Gastrocnemius medialis (tissue), 4 donors: ENCODE measurements at regions not wholly inside any gene's neighbourhood (a gene's known extent, or its start where the extent isn't known, plus 50 kb on each side); places are given as distances from the start of the nearest gene placed in this dataset.

Source experiments
- POLR2A ChIP-seq, 2 donors: fragments of 450-650 bp; IDR thresholded peaks; one replicate each; pipeline ENCODE4 v1.6.1; 2017; ENCODE audit warnings: antibody characterized with exemption in 2 of 2, mild to moderate bottlenecking in 2 of 2, moderate library complexity in 2 of 2
- TF ChIP-seq, protein P1 (sequence below), 5 experiments: fragments of 450-650 bp in 3 of 5; fragments of 200-600 bp in 2 of 5; sonication (generic) in 2 of 5; IDR thresholded peaks in 4 of 5; conservative IDR thresholded peaks in 1 of 5; 1 replicate in 4 of 5; 2 replicates in 1 of 5; pipeline ENCODE4 v1.5.1; 2016 to 2019; ENCODE audit warnings: antibody characterized with exemption in 5 of 5, mild to moderate bottlenecking in 3 of 5, moderate library complexity in 3 of 5

DNA sequence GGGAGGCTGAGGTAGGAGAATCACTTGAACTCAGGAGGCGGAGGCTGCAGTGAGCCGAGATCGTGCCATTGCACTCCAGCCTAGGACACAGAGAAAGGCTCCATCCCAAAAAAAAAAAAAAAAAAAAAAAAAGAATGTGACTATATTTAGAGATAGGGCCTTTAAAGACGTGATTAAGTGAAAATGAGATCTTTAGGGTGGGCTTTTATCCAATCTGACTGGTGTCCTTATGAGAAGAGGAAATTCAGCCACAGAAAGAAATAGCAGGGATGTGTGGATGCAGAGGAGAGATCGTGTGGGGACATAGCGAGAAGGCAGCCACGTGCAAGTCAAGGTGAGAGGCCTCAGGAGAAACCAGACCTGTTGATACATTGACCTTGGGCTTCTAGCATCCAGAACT lies 69.9 kb upstream of the ACSL3 start:
- TF ChIP-seq, protein P1, sequence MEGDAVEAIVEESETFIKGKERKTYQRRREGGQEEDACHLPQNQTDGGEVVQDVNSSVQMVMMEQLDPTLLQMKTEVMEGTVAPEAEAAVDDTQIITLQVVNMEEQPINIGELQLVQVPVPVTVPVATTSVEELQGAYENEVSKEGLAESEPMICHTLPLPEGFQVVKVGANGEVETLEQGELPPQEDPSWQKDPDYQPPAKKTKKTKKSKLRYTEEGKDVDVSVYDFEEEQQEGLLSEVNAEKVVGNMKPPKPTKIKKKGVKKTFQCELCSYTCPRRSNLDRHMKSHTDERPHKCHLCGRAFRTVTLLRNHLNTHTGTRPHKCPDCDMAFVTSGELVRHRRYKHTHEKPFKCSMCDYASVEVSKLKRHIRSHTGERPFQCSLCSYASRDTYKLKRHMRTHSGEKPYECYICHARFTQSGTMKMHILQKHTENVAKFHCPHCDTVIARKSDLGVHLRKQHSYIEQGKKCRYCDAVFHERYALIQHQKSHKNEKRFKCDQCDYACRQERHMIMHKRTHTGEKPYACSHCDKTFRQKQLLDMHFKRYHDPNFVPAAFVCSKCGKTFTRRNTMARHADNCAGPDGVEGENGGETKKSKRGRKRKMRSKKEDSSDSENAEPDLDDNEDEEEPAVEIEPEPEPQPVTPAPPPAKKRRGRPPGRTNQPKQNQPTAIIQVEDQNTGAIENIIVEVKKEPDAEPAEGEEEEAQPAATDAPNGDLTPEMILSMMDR (IDR thresholded peaks at IDR 0.05 in 4 of 5, conservative IDR thresholded peaks at IDR 0.05 in 1 of 5) = no peak
- TF ChIP-seq POLR2A (IDR thresholded peaks at IDR 0.05) = no peak
